Peyer's patch (tissue), 4 donors: ENCODE measurements at regions not wholly inside any gene's neighbourhood (a gene's known extent, or its start where the extent isn't known, plus 50 kb on each side); places are given as distances from the start of the nearest gene placed in this dataset.

Experiments used
- CTCF ChIP-seq, 6 experiments: fragments of 450-650 bp in 4 of 6; fragments of 200-600 bp in 2 of 6; sonication (generic) in 1 of 6; IDR thresholded peaks; one replicate each; pipeline ENCODE4 v1.5.1; 2017 to 2019; ENCODE audit warnings: antibody characterized with exemption in 6 of 6, mild to moderate bottlenecking in 3 of 6, moderate library complexity in 1 of 6
- POLR2A ChIP-seq, 2 donors: fragments of 450-650 bp; IDR thresholded peaks; one replicate each; pipeline ENCODE4 v1.5.1; 2017; ENCODE audit warnings: antibody characterized with exemption in 2 of 2, mild to moderate bottlenecking in 2 of 2, moderate library complexity in 2 of 2

- TF ChIP-seq CTCF (IDR thresholded peaks at IDR 0.05) (no peak), POLR2A (IDR thresholded peaks at IDR 0.05) (no peak)
Observed at GRCh38 chr1:184208622-184209021, 157.1 kb downstream of the TSEN15 start.
